ENCODE measurements at regions not wholly inside any gene's neighbourhood (a gene's known extent, or its start where the extent isn't known, plus 50 kb on each side); places are given as distances from the start of the nearest gene placed in this dataset.

DNA sequence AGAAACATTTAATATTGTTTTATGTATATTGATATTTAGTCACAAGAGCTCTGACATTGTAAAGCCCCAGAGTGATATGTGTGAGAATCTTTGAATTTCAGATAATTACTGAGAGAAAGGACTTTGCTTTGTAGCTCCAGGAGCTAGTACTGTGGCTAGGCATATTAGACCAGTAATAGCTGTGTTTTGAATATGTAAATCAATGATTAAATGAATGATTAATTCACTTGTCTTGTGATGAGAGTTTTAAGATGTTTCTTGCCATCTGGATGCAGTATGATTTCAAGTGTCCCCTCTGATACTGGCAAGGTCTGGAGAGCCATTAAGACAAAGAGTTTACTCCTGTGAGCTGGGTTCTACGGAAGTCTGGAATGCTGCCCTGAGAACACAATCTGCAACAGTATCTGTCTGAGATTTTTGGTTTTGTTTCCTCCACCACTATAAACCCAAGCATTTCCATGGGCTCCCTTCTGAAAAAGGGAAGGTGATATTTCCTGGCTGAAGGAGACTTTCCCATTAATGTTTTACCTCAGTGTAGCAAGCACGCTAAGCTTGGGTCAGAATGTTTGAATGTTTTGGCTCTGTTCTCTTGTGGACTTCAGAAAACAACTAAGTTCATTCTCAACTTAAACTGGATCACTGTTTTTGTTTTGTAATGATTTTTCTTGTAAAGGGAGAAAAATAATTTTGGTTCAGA lies 61.3 kb upstream of the BICC1 start:
- no peak for DNase-seq

DNA sequence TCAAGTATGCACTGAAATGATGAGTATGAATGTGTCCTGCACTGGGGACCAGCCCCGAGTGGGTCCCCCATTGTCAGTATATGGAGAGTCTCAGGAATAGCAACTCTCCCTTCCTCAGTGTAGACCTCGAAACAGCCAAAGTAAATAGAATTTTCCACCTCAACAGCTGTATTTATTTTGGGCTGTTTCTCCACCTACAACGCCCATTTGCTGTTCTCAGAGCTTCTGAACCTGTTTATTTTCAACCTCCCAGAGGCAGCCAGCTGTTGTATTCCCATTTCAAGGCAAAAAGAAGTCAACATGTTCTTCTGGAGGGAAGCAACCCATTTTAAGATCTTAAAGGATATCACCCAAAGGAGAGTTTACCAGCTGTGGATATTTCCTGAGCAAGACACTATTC lies 59.6 kb upstream of the BICC1 start:
- no peak for DNase-seq

GRCh38 chr10:58456179-58456578 lies 56.5 kb upstream of the BICC1 start:
- no peak for DNase-seq

DNA sequence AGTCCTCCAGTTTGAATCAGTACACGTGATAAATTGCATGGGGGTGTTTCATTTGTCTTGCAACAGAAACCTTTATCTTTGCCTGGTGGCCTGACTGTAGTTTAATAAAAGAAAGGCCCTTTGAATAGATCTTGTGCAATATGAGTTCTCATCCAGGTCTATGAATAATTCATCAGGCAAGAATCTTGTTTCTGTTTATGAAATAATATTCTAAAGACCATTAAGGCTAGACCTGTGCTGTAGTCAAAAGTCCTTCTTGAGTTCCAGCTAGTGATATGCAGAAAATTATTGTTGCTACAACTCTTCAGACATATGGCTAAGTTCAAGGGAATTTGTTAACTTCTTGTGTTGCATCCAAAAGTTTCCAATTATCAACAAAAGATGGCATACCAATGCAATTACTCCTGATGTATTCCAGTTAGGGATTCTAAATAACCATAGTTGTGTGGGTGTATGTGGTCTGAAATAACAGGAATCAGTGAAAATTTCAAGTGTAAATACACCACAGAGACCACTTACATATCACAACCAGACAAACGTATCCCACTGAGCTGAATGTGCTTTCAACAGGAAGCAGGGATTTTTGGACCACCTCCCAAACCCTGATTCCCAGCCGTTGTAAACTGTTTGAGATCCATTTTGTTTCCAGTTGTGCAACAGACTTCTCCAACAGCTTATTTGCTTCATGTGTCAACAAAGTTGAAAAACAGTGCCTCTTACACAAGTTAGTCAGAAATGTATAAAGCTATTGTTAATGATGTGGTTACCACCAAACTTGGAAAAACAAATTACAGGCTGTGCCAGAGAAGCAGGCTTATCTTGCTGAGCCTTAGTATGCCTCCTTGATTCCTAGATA lies 54.7 kb upstream of the BICC1 start:
- peak; percentile 73 for DNase-seq

DNA sequence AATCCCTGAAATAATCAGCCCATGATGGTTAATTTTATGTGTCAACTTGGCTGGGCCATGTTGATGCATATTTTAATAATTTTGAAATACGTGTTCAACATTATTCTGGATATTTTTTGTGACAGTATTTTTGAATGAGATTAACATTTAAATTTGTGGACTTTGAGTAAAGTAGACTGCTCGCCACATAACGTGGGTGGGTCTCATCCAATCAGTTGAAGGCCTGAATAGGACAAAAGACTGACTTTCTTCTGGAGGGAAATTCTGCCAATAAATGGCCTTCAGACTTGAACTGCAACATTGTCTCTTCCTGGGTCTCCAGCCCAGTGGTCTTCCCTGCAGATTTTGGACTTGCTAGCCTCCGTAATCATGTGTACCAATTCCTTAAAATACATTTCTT lies 53.6 kb upstream of the BICC1 start:
- no peak for DNase-seq

GRCh38 chr10:58460157-58460556 lies 52.5 kb upstream of the BICC1 start:
- no peak for DNase-seq

DNA sequence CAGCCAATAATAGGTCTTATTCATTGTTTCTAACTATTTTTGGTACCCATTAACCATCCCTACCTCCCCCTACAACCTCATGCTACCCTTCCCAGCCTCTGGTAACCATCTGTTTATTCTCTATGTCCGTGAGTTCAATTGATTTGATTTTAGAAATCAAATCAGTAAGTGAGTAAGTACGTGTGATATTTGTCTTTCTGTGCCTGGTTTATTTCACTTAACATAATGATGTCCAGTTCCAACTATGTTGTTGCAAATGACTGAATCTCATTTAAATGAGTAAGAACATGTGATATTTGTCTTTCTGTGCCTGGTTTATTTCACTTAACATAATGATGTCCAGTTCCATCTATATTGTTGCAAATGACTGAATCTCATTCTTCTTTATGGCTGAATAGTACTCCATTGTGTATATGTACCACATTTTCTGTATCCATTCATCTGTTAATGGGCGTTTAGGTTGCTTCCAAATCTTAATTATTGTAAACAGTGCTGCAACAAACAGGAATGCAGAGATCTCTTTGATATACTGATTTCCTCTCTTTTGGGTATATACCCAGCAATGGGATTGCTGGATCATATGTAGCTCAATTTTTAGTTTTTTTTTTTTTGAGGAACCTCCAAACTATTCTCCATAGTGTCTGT lies 49.7 kb upstream of the BICC1 start:
- DNase-seq = no peak
